Effector memory CD4-positive, alpha-beta T cell (primary cell): ENCODE measurements at regions not wholly inside any gene's neighbourhood (a gene's known extent, or its start where the extent isn't known, plus 50 kb on each side); places are given as distances from the start of the nearest gene placed in this dataset.

ENCODE experiments used
- DNase-seq, 3 donors: peaks; one replicate each; pipeline ENCODE4 v3.0.0-alpha.2; 2020
- H3K27ac ChIP-seq: 2 replicates; pipeline ENCODE4 v1.7.0; 2013; ENCODE audit warnings: mild to moderate bottlenecking, low read length, moderate library complexity; ENCODE audit not compliant: insufficient read depth, poor library complexity, severe bottlenecking
- H3K27me3 ChIP-seq: replicated peaks from 2 replicates; pipeline ENCODE4 v1.7.0; 2013; ENCODE audit warnings: mild to moderate bottlenecking, low read length; ENCODE audit not compliant: insufficient read depth, control insufficient read depth, poor library complexity, severe bottlenecking
- H3K36me3 ChIP-seq: 2 replicates; pipeline ENCODE4 v1.7.0; 2013; ENCODE audit warnings: mild to moderate bottlenecking, low read length, moderate library complexity; ENCODE audit not compliant: control insufficient read depth, insufficient read depth
- H3K4me1 ChIP-seq: 2 replicates; pipeline ENCODE4 v1.7.0; 2013; ENCODE audit warnings: low read length, mild to moderate bottlenecking; ENCODE audit not compliant: control insufficient read depth, insufficient read depth, poor library complexity, severe bottlenecking
- H3K4me3 ChIP-seq: 2 replicates; pipeline ENCODE4 v1.7.0; 2013; ENCODE audit warnings: low read length, low read depth, mild to moderate bottlenecking; ENCODE audit not compliant: insufficient read depth, poor library complexity, severe bottlenecking
- H3K9me3 ChIP-seq: 2 replicates; pipeline ENCODE4 v1.7.0; 2013; ENCODE audit warnings: mild to moderate bottlenecking, low read length, moderate library complexity; ENCODE audit not compliant: control insufficient read depth

GRCh38 chr11:70637949-70638583, 239.7 kb downstream of the CTTN start:
- Histone ChIP-seq H3K4me1 (no peaks in the 10 kb centered on the region), H3K27me3 (no peaks in the 10 kb centered on the region), H3K27ac (no peak overlapping the region), H3K9me3 (no peaks in the 10 kb centered on the region), H3K36me3 (no peaks in the 10 kb centered on the region), H3K4me3 (no peak overlapping the region)
- no peak for DNase-seq

DNA sequence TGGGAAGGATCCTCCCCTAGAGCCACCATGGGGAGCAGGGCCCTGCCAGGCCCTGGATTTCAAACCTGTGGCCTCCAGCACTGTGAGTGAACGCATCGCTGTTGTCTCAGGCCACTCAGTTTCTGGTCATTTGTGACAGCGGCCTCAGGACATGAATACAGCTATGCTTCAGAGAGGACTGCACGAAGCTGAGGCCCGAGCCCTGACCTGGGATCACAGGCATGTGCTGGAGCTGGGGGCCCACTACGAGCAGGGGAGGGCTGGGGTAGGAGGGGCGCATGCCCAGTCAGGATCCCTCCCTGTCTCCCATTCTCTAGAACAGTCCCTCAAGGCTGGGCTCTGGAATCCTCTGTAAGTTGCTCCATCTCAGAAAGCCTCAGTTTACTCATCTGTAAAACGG, 242.1 kb downstream of the CTTN start:
- Histone ChIP-seq H3K27ac (no peak overlapping the region), H3K36me3 (no peaks in the 10 kb centered on the region), H3K27me3 (no peaks in the 10 kb centered on the region), H3K4me1 (no peaks in the 10 kb centered on the region), H3K9me3 (no peaks in the 10 kb centered on the region), H3K4me3 (no peak overlapping the region)
- no peak for DNase-seq

DNA sequence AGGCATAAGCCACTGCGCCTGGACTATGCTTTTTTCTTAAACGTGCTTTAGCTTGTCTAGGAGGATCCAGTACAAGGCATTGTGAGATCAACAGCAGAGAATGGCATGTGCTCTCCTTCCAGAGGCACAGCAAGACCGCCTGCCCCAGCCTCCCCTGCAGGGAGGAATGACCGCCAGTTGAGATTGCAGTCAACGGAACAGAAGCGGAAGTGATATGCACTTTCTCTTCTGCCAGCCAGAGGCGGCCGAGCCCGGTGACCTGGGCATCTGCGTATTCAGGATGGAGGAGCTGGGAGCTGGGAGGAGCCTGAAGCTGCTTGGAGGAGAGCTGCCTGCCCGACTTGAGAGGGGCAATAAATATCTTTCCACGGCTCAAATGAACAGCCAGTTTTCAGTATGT, 243.0 kb downstream of the CTTN start:
- H3K9me3 ChIP-seq = no peaks in the 10 kb centered on the region

DNA sequence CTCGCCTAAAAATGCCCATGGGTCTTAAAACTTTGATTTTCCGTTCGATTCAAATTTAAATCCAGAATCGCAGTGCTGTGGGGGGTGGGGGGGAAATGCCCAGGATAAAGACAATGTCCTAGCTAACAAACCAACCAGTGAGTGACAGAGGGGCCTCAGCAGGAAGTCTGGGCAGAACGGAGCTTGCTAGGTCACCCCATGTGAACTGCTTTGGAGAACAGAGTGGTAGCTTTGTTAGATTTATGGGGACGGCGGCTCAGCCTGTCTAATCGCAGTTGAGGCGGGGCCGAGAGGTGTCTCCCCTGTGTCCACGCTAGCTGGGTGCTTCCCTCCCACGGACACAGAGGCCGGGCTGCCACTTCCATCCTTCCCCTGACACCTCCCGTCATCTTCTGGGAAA, 243.9 kb downstream of the CTTN start:
- H3K4me1 ChIP-seq = no peaks in the 10 kb centered on the region
- no peak overlapping the region for H3K4me3 ChIP-seq
- no peaks in the 10 kb centered on the region for H3K27me3 ChIP-seq
- no peak overlapping the region for H3K27ac ChIP-seq
- DNase-seq = no peak
- no peaks in the 10 kb centered on the region for H3K9me3 ChIP-seq
- no peaks in the 10 kb centered on the region for H3K36me3 ChIP-seq

More for the DNA sequence above, 243.0 kb downstream of the CTTN start:
- no peaks in the 10 kb centered on the region for H3K4me1 ChIP-seq
- no peak overlapping the region for H3K27ac ChIP-seq
- no peak for DNase-seq
- no peaks in the 10 kb centered on the region for H3K27me3 ChIP-seq
- H3K4me3 ChIP-seq = no peak overlapping the region
- no peaks in the 10 kb centered on the region for H3K36me3 ChIP-seq

GRCh38 chr11:70643642-70644041, 245.3 kb downstream of the CTTN start:
- DNase-seq = no peak
- Histone ChIP-seq H3K4me3 (no peak overlapping the region), H3K27ac (no peak overlapping the region), H3K27me3 (no peaks in the 10 kb centered on the region), H3K36me3 (no peaks in the 10 kb centered on the region), H3K9me3 (no peaks in the 10 kb centered on the region), H3K4me1 (no peaks in the 10 kb centered on the region)

DNA sequence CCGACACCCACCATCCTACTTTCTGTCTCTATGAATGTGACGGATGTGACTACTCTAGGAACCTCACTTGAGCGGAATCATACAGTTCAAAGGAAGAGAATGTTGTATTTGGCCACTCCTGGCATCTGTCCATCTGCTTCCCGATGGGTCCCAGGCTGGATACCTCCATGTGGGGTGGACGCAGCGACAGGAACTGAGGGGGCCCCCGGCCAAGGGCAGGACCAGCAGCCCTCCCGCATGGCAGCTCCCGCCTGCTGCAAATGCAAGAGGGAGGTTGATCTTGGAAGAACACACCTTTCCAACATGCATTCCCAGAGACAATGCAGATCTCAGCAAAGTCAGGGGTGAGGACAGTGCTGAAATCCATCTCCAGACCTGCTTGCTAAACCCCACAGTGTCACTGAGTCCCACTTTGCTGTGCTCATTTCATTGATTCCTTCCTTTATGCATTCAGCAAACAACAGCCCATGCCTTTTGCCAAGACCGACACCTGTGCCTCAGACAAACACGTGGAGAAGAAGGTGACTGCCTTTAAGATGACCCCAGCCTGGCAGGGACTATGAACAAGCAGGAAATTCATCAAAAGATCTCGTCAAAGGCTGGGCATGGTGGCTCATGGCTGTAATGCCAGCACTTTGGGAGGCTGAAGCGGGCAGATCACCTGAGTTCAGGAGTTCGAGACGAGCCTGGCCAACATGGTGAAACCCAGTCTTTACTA, 246.2 kb downstream of the CTTN start:
- H3K9me3 ChIP-seq = no peaks in the 10 kb centered on the region
- no peaks in the 10 kb centered on the region for H3K36me3 ChIP-seq
- H3K27me3 ChIP-seq = no peaks in the 10 kb centered on the region
- no peaks in the 10 kb centered on the region for H3K4me1 ChIP-seq
- no peak overlapping the region for H3K4me3 ChIP-seq
- DNase-seq = no peak
- H3K27ac ChIP-seq = no peak overlapping the region

DNA sequence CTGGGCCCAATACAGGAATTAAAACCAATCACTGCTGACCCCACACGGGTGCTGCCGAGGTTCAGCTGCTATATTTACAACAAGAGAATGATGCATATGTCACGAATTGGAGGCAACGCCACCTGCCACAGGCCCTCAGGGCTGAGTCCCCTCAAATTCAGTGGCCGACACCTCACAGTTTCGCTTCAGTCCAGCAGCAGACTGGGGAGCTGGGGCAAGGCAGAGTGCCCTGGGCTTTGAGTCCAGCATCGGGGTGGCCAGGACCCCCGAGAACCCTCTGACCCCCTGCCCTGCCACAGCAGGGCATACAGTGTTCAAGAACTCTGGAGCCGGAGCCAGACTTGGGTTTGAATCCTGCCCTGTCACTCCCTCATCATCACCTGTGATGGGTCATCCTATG, 247.2 kb downstream of the CTTN start:
- no peaks in the 10 kb centered on the region for H3K4me1 ChIP-seq
- H3K4me3 ChIP-seq = no peak overlapping the region
- DNase-seq = no peak

GRCh38 chr11:70646272-70647049, 248.1 kb downstream of the CTTN start:
- no peak overlapping the region for H3K27ac ChIP-seq
- no peak overlapping the region for H3K4me3 ChIP-seq
- no peaks in the 10 kb centered on the region for H3K4me1 ChIP-seq
- no peak for DNase-seq
- H3K36me3 ChIP-seq = no peaks in the 10 kb centered on the region
- H3K27me3 ChIP-seq = no peaks in the 10 kb centered on the region
- no peaks in the 10 kb centered on the region for H3K9me3 ChIP-seq

More for the DNA sequence above, 247.2 kb downstream of the CTTN start:
- Histone ChIP-seq H3K36me3 (no peaks in the 10 kb centered on the region), H3K27ac (no peak overlapping the region), H3K27me3 (no peaks in the 10 kb centered on the region), H3K9me3 (no peaks in the 10 kb centered on the region)

DNA sequence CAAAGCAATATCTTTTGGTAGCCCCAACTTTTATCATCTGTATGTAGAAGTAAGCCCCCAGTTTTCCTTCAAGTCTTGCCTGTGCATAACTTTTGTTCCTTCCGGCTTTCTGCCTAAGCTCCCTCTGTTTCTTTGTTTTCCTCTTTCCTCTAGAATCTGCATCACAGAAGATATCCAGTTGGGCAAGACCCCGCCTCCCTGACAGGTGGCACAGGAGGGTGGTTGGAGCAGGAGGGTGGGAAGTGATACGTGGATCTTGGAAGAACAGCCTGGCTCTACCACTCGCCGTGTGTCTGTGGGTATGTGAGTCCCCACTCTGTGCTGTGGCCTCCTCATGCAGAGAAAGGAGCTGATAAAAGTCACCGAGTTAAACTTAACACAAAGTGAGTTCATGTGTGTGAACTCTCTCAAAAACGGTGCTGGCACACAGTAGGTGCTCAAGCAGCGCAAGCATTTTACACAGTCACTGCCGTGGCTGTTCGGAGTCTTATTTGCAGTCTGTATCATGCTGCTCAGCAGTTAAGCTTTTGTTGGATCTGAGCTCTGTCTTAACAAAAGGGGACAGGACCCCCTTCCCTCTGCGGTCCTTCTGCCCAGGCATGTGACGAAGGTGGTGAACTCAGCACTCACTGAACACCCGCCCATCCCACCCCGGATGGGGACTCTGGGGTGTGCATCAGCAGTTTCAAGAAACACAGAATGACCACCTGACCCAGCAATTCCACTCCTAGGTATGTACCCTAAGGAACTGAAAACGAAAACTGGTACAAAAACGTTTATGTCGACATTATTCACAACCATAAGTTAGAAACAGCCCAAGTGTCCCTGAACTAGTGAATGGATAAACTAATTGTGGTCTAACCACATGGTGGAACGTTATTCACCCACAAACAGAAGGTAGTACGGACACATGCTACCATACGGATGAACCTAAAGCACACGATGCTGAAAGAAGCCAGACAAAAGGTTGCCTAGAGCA, 249.1 kb downstream of the CTTN start:
- Histone ChIP-seq H3K27ac (no peak overlapping the region), H3K9me3 (no peaks in the 10 kb centered on the region), H3K27me3 (no peaks in the 10 kb centered on the region), H3K36me3 (no peaks in the 10 kb centered on the region), H3K4me1 (no peaks in the 10 kb centered on the region), H3K4me3 (no peak overlapping the region)
- no peak for DNase-seq
